GM12873 (cell line): ENCODE measurements at regions not wholly inside any gene's neighbourhood (a gene's known extent, or its start where the extent isn't known, plus 50 kb on each side); places are given as distances from the start of the nearest gene placed in this dataset.

ENCODE experiments used
- CTCF ChIP-seq: IDR thresholded peaks from 2 replicates; pipeline ENCODE4 v1.5.1; 2012; ENCODE audit warnings: low read depth, mild to moderate bottlenecking, moderate library complexity, low read length, control low read depth; ENCODE audit not compliant: insufficient read depth; ENCODE audit errors: missing control alignments

- no peak for TF ChIP-seq CTCF
These were observed 67.1 kb upstream of the SNX2 start for GRCh38 chr5:122707796-122708195.

- no peak for TF ChIP-seq CTCF
These were observed 61.8 kb upstream of the SNX2 start for GRCh38 chr5:122713041-122713440.

- TF ChIP-seq CTCF = no peak
These were observed 59.8 kb upstream of the SNX2 start for GRCh38 chr5:122715095-122715494.

- TF ChIP-seq CTCF = no peak
These were observed 56.3 kb upstream of the SNX2 start for GRCh38 chr5:122718611-122719010.

GRCh38 chr5:122719991-122720746 lies 54.7 kb upstream of the SNX2 start:
- TF ChIP-seq CTCF = no peak

GRCh38 chr5:122721127-122721526 lies 53.8 kb upstream of the SNX2 start:
- no peak for TF ChIP-seq CTCF

- no peak for TF ChIP-seq CTCF
These were observed 52.5 kb upstream of the SNX2 start for GRCh38 chr5:122722341-122722740.
